Epithelial cell of esophagus (primary cell): ENCODE measurements at regions not wholly inside any gene's neighbourhood (a gene's known extent, or its start where the extent isn't known, plus 50 kb on each side); places are given as distances from the start of the nearest gene placed in this dataset.

Source experiments
- DNase-seq: peaks from one replicate; pipeline ENCODE4 v3.0.0; 2010; ENCODE audit warnings: low read depth
- H3K4me3 ChIP-seq: 2 replicates; pipeline ENCODE4 v1.5.1; 2011; ENCODE audit warnings: mild to moderate bottlenecking, low read length, control low read depth
- CTCF ChIP-seq: IDR thresholded peaks from 2 replicates; pipeline ENCODE4 v1.5.1; 2011; ENCODE audit warnings: low read depth, mild to moderate bottlenecking, low read length, control low read depth, inconsistent platforms; ENCODE audit not compliant: insufficient read depth; ENCODE audit errors: missing control alignments

GRCh38 chr2:20125616-20126015, 74.2 kb upstream of the LAPTM4A start:
- H3K4me3 ChIP-seq = no peak overlapping the region
- DNase-seq = no peak
- TF ChIP-seq CTCF = no peak

GRCh38 chr2:20125164-20125563, 73.7 kb upstream of the LAPTM4A start:
- no peak for DNase-seq
- no peak overlapping the region for H3K4me3 ChIP-seq
- no peak for TF ChIP-seq CTCF

GRCh38 chr2:20123871-20124594, 72.6 kb upstream of the LAPTM4A start:
- no peak overlapping the region for H3K4me3 ChIP-seq
- DNase-seq = no peak
- TF ChIP-seq CTCF = no peak

GRCh38 chr2:20122864-20123263, 71.4 kb upstream of the LAPTM4A start:
- H3K4me3 ChIP-seq = no peak overlapping the region
- no peak for TF ChIP-seq CTCF
- DNase-seq = peak; percentile 92

- no peak for DNase-seq
- TF ChIP-seq CTCF = no peak
- H3K4me3 ChIP-seq = no peak overlapping the region
Measured at GRCh38 chr2:20120569-20121416, 69.4 kb upstream of the LAPTM4A start.

- no peak for DNase-seq
- no peak for TF ChIP-seq CTCF
- no peak overlapping the region for H3K4me3 ChIP-seq
Measured at GRCh38 chr2:20118051-20118450, 66.6 kb upstream of the LAPTM4A start.
